HG02885 (cell line): ENCODE measurements at regions not wholly inside any gene's neighbourhood (a gene's known extent, or its start where the extent isn't known, plus 50 kb on each side); places are given as distances from the start of the nearest gene placed in this dataset.
"Not testable (repeated sequence)": the region's sequence is repeated elsewhere in the genome, so short reads cannot be mapped to it uniquely, and the experiment has no call there.

Experiments used
- ATAC-seq: cut with Tn5 transposase; IDR thresholded peaks from one replicate; pipeline ENCODE4 v1.9.1; 2021; ENCODE audit warnings: mild to moderate bottlenecking; ENCODE audit not compliant: unreplicated experiment, poor library complexity

DNA sequence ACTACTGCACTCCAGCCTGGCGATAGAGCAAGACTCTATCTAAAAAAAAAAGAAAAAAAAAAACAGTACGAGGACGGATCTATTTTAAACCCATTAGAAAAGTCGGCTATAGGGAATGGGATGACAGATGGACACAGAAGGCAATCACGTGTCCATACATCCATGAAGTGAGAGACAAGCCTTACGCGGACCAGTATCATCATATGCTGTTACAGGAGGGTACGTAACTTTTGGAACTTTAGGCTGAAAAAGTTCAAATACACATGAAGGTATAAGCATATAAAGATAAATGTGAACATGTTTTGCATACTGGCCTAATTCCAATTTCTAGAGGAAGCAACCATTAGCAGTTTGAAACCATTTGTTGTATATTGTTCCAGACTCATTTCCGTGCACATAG is 109.8 kb upstream of the EXOC2 start:
- no peak for ATAC-seq

DNA sequence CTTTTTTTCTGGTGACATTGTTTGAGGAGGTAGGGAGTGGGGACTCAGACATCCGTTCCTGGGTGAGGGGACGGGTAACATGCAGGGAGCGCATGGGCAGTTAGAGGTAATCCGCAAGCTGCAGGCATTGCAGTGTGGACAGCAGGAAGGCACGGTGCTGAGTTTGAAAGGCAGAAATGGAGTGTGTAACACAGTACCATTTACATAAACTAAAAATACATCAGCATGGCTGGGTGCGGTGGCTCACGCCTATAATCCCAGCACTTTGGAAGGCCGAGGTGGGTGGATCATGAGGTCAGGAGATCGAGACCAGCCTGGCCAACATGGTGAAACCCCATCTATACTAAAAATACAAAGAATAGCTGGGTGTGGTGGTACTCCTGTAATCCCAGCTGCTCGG is 109.3 kb upstream of the EXOC2 start:
- not testable (repeated sequence) for ATAC-seq

DNA sequence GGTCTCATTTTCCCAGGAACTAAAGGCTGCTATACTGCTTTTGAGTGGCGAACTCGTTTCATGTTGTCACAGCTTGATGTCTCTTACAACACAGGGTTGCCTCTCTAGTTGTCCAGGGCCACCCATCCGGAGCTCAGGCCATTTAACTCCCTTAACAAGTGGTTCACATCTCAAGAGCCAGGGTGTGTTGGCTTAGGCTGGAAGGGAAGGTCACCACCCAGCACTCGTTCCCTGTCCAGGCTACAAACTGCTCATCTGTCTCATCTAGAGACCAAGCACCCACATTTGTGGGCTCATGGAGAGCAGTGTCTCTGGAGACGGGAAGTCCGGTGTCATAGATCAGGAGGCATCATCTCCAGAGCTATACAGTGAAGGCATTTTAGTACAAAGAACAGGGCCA is 106.8 kb upstream of the EXOC2 start:
- no peak for ATAC-seq

DNA sequence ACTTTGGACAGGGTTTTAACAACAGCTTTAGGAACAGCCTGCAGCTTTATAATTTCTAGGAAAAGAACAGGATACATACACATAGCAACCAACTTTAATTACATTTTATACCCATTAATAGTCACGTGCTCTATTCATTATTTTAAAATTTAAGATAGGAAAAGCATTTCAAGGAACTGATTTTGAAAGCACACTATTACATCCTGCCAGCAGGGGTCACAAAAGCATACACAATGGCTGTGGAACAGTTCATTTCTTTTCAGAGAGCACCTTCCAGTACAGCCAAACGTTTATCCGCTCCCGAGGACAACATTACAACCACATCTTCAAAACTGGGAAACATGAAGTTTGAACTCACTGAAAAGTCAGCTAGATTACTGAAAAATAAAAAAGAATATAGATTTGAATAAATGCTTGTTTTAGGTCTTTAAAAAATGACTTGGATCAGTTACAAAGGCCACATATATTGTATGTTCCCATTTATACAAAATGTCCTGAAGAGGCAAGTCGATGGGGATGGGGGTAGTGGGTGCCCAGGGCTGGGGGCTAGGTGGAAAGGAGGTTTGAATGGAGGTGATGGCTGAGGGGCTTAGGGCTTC is 104.6 kb upstream of the EXOC2 start:
- ATAC-seq: no peak

DNA sequence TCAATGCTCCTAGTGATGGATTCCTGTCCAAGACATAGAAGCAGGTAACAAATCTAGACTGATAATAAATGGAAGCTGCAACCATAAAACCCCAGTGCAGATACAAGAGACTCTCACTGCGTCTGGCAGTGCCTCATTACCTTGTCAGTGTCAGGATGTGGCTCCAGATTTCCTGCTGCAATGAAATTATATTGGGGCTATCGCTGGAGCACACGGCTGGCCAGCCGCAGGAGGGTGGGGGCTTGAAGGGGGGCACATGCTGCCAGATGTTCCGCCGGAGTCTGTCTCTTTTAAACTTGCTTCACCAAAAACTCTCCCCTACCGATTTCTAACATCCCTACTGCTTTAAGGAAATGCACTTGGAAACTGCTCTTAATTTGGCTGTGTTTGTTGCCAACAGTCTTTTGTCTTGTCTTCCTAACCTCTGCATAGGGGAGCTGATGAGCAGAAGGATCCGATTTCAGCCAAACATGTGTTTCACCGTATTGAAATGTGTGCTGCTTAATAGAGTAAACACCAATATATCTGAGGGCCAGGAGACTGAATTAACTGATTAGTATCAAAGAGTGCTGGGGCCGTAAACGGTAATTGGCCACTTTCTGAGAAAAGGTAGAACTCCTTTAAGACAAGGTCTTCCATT is 102.2 kb upstream of the EXOC2 start:
- no peak for ATAC-seq

DNA sequence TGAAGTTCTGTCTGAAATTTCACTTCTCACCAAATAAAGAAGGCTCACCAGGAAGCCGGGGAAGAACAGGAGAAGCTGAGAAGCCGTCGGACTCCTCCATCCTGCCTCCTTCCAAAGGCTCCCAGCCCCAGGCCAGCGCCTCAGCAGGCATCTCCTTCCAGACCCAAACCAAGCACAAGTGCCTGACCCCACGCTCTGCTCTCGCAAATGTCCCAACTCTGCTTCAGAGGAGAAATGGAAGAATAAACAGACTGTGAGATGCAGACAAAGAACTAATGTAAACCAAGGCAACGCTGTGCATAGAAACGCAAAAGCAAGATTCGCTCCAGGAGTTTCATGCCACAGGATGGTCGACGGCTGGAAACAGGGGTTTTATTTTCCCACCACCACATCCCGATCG is 100.3 kb upstream of the EXOC2 start:
- no peak for ATAC-seq

DNA sequence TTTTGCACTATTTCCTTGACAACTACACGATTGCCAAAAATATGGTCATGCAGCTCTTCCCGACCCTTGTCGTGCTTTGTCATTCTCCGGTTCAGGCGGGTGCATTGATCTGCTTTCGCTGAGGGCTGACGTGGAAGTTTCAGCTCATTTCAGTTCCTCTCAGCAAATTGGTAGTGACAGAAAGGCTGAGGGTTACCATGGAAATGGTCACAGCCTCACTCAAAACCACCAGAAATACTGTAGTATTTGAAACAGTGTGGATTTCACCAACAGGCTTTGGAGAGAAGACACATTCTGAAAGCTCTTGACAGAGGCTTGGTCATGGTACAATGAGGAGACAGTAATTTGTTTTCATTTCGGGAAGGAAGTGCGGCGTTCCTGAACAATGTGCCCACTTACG is 99.7 kb upstream of the EXOC2 start:
- no peak for ATAC-seq

DNA sequence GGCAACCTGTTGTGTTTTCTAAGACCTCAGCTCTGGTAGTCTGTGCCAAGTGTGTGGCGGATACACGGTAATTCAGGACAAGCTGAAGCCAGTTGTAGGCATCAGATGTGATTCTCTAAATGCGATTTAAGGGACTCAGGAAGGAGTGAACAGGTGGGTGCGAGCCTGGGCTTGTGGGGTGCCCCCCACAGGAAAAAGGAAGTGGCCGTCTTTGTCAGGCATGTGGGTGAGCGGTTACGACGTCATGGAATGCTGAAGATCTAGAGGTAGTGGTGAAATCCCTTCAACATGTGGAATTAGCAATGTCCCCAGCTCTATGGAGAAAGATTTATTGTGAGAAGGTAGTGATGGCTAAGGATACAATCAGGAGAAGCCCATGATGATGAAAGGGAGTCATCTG is 95.1 kb upstream of the EXOC2 start:
- no peak for ATAC-seq

DNA sequence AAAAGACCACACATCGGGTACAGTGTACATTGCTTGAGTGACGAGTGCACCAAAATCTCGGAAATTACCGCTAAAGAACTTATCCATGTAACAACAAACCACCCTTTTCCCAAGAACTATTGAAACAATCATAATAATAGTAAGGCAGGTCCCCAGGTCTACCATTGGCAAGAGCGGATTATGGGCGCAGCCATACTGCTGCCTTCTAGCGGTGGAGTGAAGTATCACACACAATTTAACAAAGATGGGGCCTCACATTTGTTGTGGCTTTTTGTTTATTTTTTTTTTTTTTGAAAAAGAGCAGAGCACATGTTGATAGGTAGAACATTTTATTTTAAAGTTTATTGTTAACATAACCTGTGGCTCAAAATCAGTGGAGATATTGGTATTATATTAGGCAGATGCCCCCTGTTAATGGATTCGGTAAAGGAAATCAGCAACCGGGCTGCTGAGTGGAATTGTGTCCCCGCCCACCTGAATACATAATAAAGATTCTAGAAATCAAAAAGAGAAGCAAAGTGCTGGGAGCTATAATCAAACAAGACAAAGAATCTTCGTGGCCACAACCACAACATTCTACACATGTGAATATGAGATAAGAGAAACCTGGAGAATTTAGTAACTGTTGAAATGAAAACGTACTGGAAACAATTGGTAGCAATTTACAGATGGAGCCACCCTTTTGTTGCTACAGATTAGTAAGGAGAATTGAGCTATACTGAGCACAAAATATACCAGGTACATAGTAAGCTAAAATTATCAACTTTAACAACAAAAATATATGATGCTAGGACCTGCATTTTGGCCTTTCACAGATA is 94.2 kb upstream of the EXOC2 start:
- no peak for ATAC-seq

DNA sequence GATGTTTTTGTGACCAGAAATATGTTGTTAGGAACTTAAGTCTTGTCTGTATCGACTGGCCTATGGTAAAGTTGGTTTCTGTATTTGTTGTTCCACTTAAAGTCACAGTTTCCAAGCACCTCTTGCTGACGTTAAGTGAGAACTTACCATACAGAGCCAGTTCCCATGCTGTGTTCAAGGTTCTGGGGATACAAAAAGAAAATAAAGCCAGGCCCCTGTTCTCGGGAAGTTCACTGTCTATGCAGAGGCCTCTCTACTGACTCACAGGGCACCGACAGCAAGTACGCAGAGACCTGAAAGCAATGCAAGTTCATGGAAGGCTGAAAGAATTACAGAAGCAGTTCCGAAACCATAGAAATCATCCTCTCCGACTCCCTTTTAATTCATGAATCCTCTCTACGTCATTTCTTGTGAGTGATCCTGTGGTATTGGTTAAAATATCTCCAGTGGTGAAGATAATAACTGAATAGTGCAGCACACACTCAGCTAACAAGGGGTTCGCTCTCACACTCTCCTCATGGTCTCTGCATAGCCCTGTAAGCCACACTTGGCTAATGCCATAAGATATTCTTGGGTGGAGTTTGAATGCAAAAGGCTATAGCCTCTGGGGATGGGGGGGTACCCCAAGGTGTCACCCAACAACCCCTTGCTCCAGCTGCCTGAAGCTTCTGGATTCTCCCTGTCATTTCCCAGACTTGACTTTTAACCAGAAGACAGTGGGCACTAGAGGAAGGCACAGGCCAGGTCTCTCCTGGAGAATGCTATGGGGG is 91.2 kb upstream of the EXOC2 start:
- ATAC-seq: no peak

DNA sequence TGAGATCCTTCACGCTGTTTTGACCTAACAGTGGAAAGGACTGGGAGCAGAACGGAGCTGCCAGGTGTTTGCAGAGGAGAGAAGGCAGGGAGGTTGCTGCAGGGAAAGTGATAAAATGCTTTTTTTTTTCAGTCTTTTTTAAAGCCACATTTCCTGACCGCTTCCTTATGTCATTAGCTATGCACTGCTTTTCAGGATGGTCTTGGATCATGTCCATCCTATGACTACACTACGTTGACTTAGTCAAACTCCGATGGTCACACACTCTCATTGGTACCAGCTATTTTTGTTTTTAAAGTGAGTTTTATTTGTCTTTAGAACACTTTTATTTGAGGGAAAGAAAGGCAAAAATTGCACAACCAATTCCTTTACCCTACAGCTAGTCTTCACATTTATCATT is 89.2 kb upstream of the EXOC2 start:
- ATAC-seq: no peak

DNA sequence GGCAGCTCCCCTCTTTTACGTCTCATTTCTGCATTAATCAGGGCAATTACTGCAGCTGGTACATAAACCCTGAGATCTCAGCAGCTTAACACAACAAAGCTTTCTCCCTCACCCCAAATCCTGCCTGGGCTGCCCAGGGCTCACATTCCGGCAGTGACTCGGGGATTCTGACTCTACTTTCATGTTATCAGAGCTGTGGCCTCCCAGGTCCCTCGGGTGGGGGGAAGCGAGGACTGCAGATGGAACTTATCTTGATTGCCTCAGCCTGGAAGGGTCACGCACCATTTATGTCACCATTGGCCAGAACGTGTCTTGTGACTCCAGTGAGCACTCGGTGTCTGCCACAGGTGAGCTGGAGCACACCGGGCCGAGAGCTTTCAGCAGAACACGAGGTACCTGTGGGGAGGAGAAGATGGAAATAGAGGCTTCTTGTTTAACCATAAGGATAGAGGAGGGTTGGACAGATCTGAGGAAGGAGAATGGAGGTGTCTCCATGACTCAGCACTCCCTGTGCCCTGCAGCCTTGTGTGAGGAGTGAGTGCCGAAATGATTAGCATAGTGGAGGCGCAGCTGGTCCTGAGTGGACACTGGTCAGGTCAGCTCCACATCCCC is 88.5 kb upstream of the EXOC2 start:
- no peak for ATAC-seq

DNA sequence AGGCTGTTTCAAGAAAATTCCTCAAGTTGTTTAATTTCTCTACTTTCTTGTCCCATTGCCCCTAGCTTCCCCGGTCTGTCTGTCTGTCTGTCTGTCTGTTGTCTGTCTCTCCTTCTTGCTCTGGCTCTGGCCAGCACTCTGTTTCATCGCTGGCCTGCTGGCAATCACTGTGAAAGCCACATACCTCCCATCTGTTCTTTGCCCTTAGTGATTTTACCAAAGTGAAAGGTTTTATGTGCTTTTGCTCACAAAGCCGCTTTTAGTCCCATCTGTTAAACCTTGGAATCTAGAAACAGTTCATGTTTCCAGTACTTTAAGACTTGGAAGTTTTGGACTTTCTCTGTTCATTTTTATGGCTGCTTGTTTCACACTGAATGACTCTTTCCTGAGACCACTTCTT is 87.8 kb upstream of the EXOC2 start:
- ATAC-seq: no peak

DNA sequence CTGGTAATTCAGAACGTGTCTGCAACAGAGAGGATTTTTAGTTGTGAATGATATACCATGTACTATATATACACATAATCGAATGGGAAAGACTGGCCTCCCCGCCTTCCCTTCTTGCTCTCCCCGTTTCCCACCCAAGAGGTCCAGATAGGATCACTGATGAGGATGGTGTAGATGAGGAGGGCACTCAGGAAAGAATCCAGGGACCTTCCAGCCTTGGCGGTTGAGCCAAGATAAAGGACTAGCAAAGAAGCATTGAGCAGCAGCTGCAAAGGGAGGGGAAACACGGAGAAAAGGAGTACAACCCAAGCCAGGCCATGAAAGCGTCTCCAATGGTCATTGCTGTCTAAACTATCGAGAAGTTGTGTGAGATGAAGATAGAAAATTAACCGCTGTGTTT is 84.0 kb upstream of the EXOC2 start:
- ATAC-seq: no peak

DNA sequence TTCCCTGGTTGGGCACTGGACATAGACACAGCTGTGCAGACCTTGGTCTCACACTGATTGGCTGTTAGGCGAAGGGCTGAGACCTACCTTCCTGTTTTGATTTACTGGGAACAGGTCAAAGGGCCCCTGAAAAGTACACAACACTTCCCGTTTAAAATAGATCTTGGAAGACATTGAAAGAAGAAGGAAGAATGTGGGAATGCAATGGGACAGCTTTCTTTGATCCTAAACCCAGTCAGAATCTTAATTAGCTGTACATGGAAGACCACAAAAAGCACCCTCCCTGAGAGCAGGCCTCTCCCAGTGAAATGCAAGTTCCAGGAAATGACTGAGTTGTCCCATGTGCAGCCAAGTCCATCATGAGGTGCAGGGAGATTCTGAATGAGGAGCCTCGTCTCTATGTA is 83.6 kb upstream of the EXOC2 start:
- no peak for ATAC-seq

DNA sequence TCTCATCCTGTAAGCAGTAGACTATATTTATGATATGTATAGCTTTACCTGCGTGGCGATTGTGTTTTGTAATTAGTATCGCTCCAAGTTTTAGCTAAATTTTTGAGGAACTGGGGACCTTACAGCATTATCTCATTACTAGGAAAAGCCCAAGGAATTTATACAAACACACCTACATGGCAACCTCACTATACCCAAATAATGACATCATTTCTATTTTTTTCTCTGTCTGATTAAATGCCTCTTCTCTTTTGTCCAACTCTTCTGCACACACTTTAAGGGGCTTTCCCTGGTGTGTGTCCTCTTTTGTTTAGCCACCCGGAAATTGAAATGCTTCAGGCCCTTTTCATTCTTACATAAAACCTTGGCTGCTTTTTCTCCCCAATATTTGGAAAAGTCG is 82.9 kb upstream of the EXOC2 start:
- ATAC-seq: no peak

DNA sequence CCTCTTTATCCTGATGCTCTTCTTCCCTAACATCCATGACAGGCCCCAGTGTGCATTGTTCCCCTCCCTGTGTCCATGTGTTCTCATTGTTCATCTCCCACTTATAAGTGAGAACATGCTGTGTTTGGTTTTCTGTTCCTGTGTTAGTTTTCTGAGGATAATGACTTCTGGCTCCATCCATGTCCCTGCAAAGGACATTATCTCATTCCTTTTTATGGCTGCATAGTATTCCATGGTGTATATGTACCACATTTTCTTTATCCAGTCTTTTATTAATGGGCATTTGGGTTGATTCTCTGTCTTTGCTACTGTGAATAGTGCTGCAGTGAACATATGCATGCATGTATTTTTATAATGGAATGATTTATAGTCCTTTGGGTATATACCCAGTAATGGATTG is 78.7 kb upstream of the EXOC2 start:
- ATAC-seq: not testable (repeated sequence)

DNA sequence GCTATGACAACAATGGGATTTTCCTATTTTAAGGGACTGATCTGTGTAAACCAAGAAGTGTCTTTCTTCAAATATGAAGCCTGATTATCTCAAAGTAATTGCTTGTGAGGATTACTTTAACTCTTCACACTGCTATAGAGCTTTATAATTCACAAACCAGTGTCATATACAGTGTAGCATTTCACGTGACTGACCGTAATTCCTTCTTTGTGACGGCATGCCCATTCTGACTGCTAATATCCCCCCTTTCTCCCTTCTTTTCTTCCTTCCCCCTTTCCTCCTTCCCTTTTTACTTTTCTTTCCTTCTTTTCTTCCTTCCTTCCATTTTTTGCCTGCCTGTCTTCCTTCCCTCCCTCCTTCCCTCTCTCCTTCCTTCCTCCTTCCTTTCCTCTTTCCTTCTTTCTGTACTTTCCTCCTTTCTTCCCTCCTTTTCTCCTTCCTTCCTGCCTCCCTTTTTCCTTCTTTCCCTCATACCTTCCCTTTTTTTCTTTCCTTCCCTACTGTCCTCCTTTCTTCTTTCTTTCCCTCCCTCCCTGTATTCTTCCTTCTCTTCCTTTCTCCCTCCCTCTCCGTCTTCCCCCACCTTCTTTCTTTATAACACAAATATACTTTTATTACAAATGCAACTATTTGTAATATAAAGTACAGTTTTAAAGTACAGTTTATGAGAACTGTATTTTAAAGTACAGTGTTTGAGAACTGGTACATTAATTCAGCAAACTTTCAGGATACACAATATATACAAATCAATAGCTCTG is 75.0 kb upstream of the EXOC2 start:
- ATAC-seq: no peak

DNA sequence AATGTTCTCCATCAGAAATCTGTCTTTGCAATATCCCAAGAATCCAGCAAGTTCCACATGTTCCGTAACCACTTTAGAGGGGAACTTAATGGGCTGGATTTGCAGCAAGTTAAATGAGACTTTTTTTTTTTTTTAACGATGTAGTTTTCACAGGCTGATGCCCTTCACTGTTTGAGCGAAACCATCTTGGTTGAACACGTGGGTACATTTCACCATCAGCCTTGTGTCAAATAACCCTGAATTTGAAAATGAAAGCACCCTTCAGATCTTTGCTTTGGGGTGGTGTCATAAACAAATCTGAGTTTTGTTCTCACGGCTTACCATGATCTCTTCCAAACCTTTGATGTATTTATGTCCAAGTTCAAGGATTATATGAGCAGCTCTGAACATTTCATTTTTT is 73.7 kb upstream of the EXOC2 start:
- no peak for ATAC-seq

DNA sequence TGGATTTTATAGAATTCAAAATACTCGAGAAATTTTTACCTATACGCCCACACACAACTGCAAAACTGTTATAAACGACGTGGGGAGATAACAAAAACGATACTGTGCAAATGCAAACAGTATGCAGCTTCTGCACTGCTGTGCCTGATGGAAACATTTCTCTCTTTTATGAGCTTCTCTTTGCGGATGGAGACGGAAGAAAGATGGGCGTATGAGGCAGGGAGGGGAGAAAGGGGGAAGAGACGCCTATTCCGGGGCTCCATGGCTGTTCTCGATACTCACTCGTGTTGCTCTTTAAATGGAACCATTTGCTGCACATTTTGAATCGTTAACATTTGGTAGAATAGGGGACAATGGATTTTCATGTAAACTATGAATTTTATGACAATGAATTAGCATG is 69.1 kb upstream of the EXOC2 start:
- no peak for ATAC-seq
